HG03025 (cell line): ENCODE measurements at regions not wholly inside any gene's neighbourhood (a gene's known extent, or its start where the extent isn't known, plus 50 kb on each side); places are given as distances from the start of the nearest gene placed in this dataset.

Experiments
- ATAC-seq: cut with Tn5 transposase; IDR thresholded peaks from one replicate; pipeline ENCODE4 v1.9.1; 2021; ENCODE audit warnings: mild to moderate bottlenecking, moderate library complexity; ENCODE audit not compliant: unreplicated experiment, low FRiP score

GRCh38 chr16:17617021-17617552 is 146.3 kb upstream of the XYLT1 start:
- no peak for ATAC-seq

GRCh38 chr16:17612336-17612735 is 141.6 kb upstream of the XYLT1 start:
- no peak for ATAC-seq

GRCh38 chr16:17607609-17608008 is 136.8 kb upstream of the XYLT1 start:
- ATAC-seq, result no peak

- no peak for ATAC-seq
These were observed 136.3 kb upstream of the XYLT1 start for GRCh38 chr16:17607075-17607509.

- no peak for ATAC-seq
These were observed 135.7 kb upstream of the XYLT1 start for GRCh38 chr16:17606460-17606859.

GRCh38 chr16:17605784-17606183 is 135.0 kb upstream of the XYLT1 start:
- ATAC-seq, result no peak

GRCh38 chr16:17603626-17604025 is 132.9 kb upstream of the XYLT1 start:
- no peak for ATAC-seq

- no peak for ATAC-seq
These were observed 131.9 kb upstream of the XYLT1 start for GRCh38 chr16:17602678-17603077.

- no peak for ATAC-seq
These were observed 128.2 kb upstream of the XYLT1 start for GRCh38 chr16:17598968-17599367.

- ATAC-seq, result no peak
These were observed 121.1 kb upstream of the XYLT1 start for GRCh38 chr16:17591655-17592405.

GRCh38 chr16:17590711-17591654 is 120.2 kb upstream of the XYLT1 start:
- no peak for ATAC-seq

- ATAC-seq, result no peak
These were observed 119.1 kb upstream of the XYLT1 start for GRCh38 chr16:17589898-17590297.

- ATAC-seq, result no peak
These were observed 114.8 kb upstream of the XYLT1 start for GRCh38 chr16:17585449-17586074.

- no peak for ATAC-seq
These were observed 108.5 kb upstream of the XYLT1 start for GRCh38 chr16:17578981-17579874.

GRCh38 chr16:17574256-17574655 is 103.5 kb upstream of the XYLT1 start:
- no peak for ATAC-seq

- ATAC-seq, result no peak
These were observed 101.4 kb upstream of the XYLT1 start for GRCh38 chr16:17572145-17572544.

GRCh38 chr16:17571499-17572093 is 100.8 kb upstream of the XYLT1 start:
- ATAC-seq, result no peak

- no peak for ATAC-seq
These were observed 97.5 kb upstream of the XYLT1 start for GRCh38 chr16:17568239-17568638.

- no peak for ATAC-seq
These were observed 96.7 kb upstream of the XYLT1 start for GRCh38 chr16:17567455-17567854.
